ENCODE measurements at regions not wholly inside any gene's neighbourhood (a gene's known extent, or its start where the extent isn't known, plus 50 kb on each side); places are given as distances from the start of the nearest gene placed in this dataset.
A peak's percentile ranks its signal among the peaks of the same experiment; 100 is the strongest.

- no peaks in the 10 kb centered on the region for H3K27me3 Mint-ChIP-seq (ENCODE audit: unreplicated experiment)
- H3K4me3 Mint-ChIP-seq (ENCODE audit: unreplicated experiment) = no peak overlapping the region
- no peaks in the 10 kb centered on the region for H3K9me3 Mint-ChIP-seq (ENCODE audit: unreplicated experiment)
- H3K4me1 Mint-ChIP-seq (ENCODE audit: low read depth, unreplicated experiment) = peaks cover 4% of the 10 kb centered on the region
- TF ChIP-seq, protein P1, sequence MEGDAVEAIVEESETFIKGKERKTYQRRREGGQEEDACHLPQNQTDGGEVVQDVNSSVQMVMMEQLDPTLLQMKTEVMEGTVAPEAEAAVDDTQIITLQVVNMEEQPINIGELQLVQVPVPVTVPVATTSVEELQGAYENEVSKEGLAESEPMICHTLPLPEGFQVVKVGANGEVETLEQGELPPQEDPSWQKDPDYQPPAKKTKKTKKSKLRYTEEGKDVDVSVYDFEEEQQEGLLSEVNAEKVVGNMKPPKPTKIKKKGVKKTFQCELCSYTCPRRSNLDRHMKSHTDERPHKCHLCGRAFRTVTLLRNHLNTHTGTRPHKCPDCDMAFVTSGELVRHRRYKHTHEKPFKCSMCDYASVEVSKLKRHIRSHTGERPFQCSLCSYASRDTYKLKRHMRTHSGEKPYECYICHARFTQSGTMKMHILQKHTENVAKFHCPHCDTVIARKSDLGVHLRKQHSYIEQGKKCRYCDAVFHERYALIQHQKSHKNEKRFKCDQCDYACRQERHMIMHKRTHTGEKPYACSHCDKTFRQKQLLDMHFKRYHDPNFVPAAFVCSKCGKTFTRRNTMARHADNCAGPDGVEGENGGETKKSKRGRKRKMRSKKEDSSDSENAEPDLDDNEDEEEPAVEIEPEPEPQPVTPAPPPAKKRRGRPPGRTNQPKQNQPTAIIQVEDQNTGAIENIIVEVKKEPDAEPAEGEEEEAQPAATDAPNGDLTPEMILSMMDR (IDR thresholded peaks at IDR 0.05; ENCODE audit: partially characterized antibody, unreplicated experiment) = no peak
- no peak overlapping the region for H3K27ac Mint-ChIP-seq (ENCODE audit: unreplicated experiment)
- DNase-seq = no peak
- no peaks in the 10 kb centered on the region for H3K36me3 Mint-ChIP-seq (ENCODE audit: unreplicated experiment)
These were observed 334.5 kb downstream of the NUF2 start for GRCh38 chr1:163656095-163656759.

DNA sequence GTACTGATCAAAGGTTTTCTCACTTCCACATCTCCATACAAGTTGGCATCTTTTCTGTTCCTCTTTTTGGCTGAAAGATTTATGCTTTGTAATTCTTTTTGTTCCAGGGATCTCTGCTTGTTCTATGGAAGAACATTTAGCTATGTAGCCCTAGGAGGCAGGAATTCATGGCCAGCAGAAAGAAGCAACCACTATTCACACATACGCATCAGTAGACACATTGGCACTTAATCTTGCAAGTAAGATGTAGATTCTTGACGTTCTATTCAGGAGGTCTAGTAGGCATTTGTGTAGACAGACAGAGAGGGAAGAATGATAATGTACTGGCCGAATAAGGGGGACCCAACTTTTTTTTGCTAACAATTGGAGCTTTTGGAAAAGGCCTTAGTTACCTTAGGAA lies 336.0 kb downstream of the NUF2 start:
- Mint-ChIP-seq H3K27ac (ENCODE audit: unreplicated experiment) (no peak overlapping the region), H3K9me3 (ENCODE audit: unreplicated experiment) (no peaks in the 10 kb centered on the region), H3K36me3 (ENCODE audit: unreplicated experiment) (no peaks in the 10 kb centered on the region), H3K27me3 (ENCODE audit: unreplicated experiment) (no peaks in the 10 kb centered on the region), H3K4me3 (ENCODE audit: unreplicated experiment) (no peak overlapping the region), H3K4me1 (ENCODE audit: low read depth, unreplicated experiment) (peaks cover 11% of the 10 kb centered on the region)
- TF ChIP-seq, protein P1 (IDR thresholded peaks at IDR 0.05; ENCODE audit: partially characterized antibody, unreplicated experiment) = no peak
- no peak for DNase-seq

- Mint-ChIP-seq H3K9me3 (ENCODE audit: unreplicated experiment) (no peaks in the 10 kb centered on the region), H3K4me1 (ENCODE audit: low read depth, unreplicated experiment) (peaks cover 9% of the 10 kb centered on the region), H3K27ac (ENCODE audit: unreplicated experiment) (no peak overlapping the region), H3K36me3 (ENCODE audit: unreplicated experiment) (no peaks in the 10 kb centered on the region), H3K4me3 (ENCODE audit: unreplicated experiment) (no peak overlapping the region), H3K27me3 (ENCODE audit: unreplicated experiment) (no peaks in the 10 kb centered on the region)
- peak; percentile 27 for DNase-seq
- TF ChIP-seq, protein P1 (IDR thresholded peaks at IDR 0.05; ENCODE audit: partially characterized antibody, unreplicated experiment) = no peak
These were observed 339.6 kb downstream of the NUF2 start for GRCh38 chr1:163661391-163661790.

GRCh38 chr1:163664671-163665335 lies 343.0 kb downstream of the NUF2 start:
- DNase-seq = peak; percentile 14
- Mint-ChIP-seq H3K4me3 (ENCODE audit: unreplicated experiment) (no peak overlapping the region), H3K9me3 (ENCODE audit: unreplicated experiment) (no peaks in the 10 kb centered on the region), H3K4me1 (ENCODE audit: low read depth, unreplicated experiment) (peaks cover 8% of the 10 kb centered on the region), H3K36me3 (ENCODE audit: unreplicated experiment) (no peaks in the 10 kb centered on the region), H3K27ac (ENCODE audit: unreplicated experiment) (no peak overlapping the region), H3K27me3 (ENCODE audit: unreplicated experiment) (no peaks in the 10 kb centered on the region)
- TF ChIP-seq, protein P1 (IDR thresholded peaks at IDR 0.05; ENCODE audit: partially characterized antibody, unreplicated experiment) = no peak

GRCh38 chr1:163668472-163668871 lies 346.7 kb downstream of the NUF2 start:
- Mint-ChIP-seq H3K27ac (ENCODE audit: unreplicated experiment) (no peak overlapping the region), H3K27me3 (ENCODE audit: unreplicated experiment) (no peaks in the 10 kb centered on the region), H3K36me3 (ENCODE audit: unreplicated experiment) (no peaks in the 10 kb centered on the region), H3K4me3 (ENCODE audit: unreplicated experiment) (no peak overlapping the region), H3K9me3 (ENCODE audit: unreplicated experiment) (no peaks in the 10 kb centered on the region), H3K4me1 (ENCODE audit: low read depth, unreplicated experiment) (no peaks in the 10 kb centered on the region)
- TF ChIP-seq, protein P1 (IDR thresholded peaks at IDR 0.05; ENCODE audit: partially characterized antibody, unreplicated experiment) = no peak
- DNase-seq = no peak
